Ovary (tissue), 7 donors: ENCODE measurements at regions not wholly inside any gene's neighbourhood (a gene's known extent, or its start where the extent isn't known, plus 50 kb on each side); places are given as distances from the start of the nearest gene placed in this dataset.

Source experiments
- DNase-seq, 5 donors: peaks; one replicate each; pipeline ENCODE4 v3.0.0-alpha.2; 2019 to 2020
- H3K27ac ChIP-seq, 2 donors: fragments of 200-600 bp; one replicate each; pipeline versions ENCODE4 v1.5.1 to v1.8.0; 2019 to 2022
- H3K27me3 ChIP-seq: fragments of 200-600 bp; one replicate; pipeline ENCODE4 v1.8.0; 2022
- H3K36me3 ChIP-seq: fragments of 200-600 bp; sonication (generic); one replicate; pipeline ENCODE4 v1.5.1; 2019
- H3K4me1 ChIP-seq: one replicate; pipeline ENCODE4 v1.8.1; 2013; ENCODE audit warnings: mild to moderate bottlenecking, moderate library complexity; ENCODE audit not compliant: insufficient read depth
- H3K4me3 ChIP-seq: fragments of 200-600 bp; sonication (generic); one replicate; pipeline ENCODE4 v1.5.1; 2017
- H3K9me3 ChIP-seq, 2 donors: fragments of 200-600 bp in 1 of 2; sonication (generic) in 1 of 2; one replicate each; pipeline versions ENCODE4 v1.5.1 to v1.8.1; 2013 to 2019; ENCODE audit warnings: mild to moderate bottlenecking in 1 of 2, moderate library complexity in 1 of 2
- CTCF ChIP-seq, 3 donors: fragments of 450-650 bp in 2 of 3; fragments of 200-600 bp in 1 of 3; IDR thresholded peaks; one replicate each; pipeline versions ENCODE4 v1.5.1 to v1.8.0; 2016 to 2022; ENCODE audit warnings: antibody characterized with exemption in 3 of 3, mild to moderate bottlenecking in 1 of 3
- EP300 ChIP-seq: sonication (generic); formaldehyde crosslinking; IDR thresholded peaks from one replicate; pipeline ENCODE4 v1.6.1; 2017; ENCODE audit warnings: antibody characterized with exemption
- POLR2A ChIP-seq: fragments of 450-650 bp; IDR thresholded peaks from one replicate; pipeline ENCODE4 v1.6.1; 2017; ENCODE audit warnings: antibody characterized with exemption, mild to moderate bottlenecking, moderate library complexity
- WGBS, 3 donors: extraction: QIAGEN DNeasy Blood & Tissue Kit in 1 of 3; methylation state at CpG; one replicate each; pipeline versions ENCODE4 v1.1.5 to v1.1.7; 2013 to 2017; 5-methylcytosine and 5-hydroxymethylcytosine counted together
- intact Hi-C, 4 donors: fragments of 100-400 bp; cut with DNase I; formaldehyde crosslinking; loops; one replicate each; pipeline versions ENCODE4 v1.11.0 to v1.15.1; 2022 to 2023
- donor health status: DM: no; HTN: no; CAD: no; lungs with moderate emphysema.
- donor health status: DM: no; HTN: no; CAD: no.
- donor health status: Bipolar disorder and iron deficiency.
- donor health status: DM: no; HTN: no; CAD: no.
- donor health status: DM: yes; HTN: yes; CAD: no.

- no peak for DNase-seq
- no peaks in the 10 kb centered on the region for H3K9me3 ChIP-seq
- no peak overlapping the region for H3K4me3 ChIP-seq
- intact Hi-C loops = no loop called here
- TF ChIP-seq CTCF (IDR thresholded peaks at IDR 0.05) (no peak), POLR2A (no peak), EP300 (no peak)
- no peaks in the 10 kb centered on the region for H3K36me3 ChIP-seq
- H3K27ac ChIP-seq = no peak overlapping the region
- no peaks in the 10 kb centered on the region for H3K27me3 ChIP-seq
- no peaks in the 10 kb centered on the region for H3K4me1 ChIP-seq
- WGBS, 3 donors = 48 to 75% (median 68%) methylated on average over 1 of the region's 1 CpG
These were observed 163.3 kb upstream of the THRB start for GRCh38 chr3:24657870-24658510.

- WGBS, 3 donors = 89 to 93% (median 93%) methylated on average over 3 of the region's 3 CpGs
- no peak overlapping the region for H3K4me3 ChIP-seq
- intact Hi-C loops = no loop called here
- H3K4me1 ChIP-seq = no peaks in the 10 kb centered on the region
- no peak overlapping the region for H3K27ac ChIP-seq
- no peak for DNase-seq
- no peaks in the 10 kb centered on the region for H3K36me3 ChIP-seq
- H3K9me3 ChIP-seq = no peaks in the 10 kb centered on the region
- H3K27me3 ChIP-seq = no peaks in the 10 kb centered on the region
- TF ChIP-seq EP300 = no peak
- TF ChIP-seq CTCF (IDR thresholded peaks at IDR 0.05) = no peak
- TF ChIP-seq POLR2A = no peak
These were observed 166.5 kb upstream of the THRB start for GRCh38 chr3:24661175-24661584.

- DNase-seq = no peak
- Histone ChIP-seq H3K9me3 (no peaks in the 10 kb centered on the region), H3K36me3 (no peaks in the 10 kb centered on the region), H3K27ac (no peak overlapping the region), H3K4me1 (no peaks in the 10 kb centered on the region), H3K4me3 (no peak overlapping the region), H3K27me3 (no peaks in the 10 kb centered on the region)
- WGBS, 3 donors = 91 to 93% (median 92%) methylated on average over 7 of the region's 7 CpGs
- intact Hi-C loops = no loop called here
- TF ChIP-seq EP300 (no peak), POLR2A (no peak), CTCF (IDR thresholded peaks at IDR 0.05) (no peak)
These were observed 168.0 kb upstream of the THRB start for GRCh38 chr3:24662449-24663345.

- H3K4me1 ChIP-seq = no peaks in the 10 kb centered on the region
- TF ChIP-seq POLR2A = no peak
- no peak for TF ChIP-seq EP300
- TF ChIP-seq CTCF (IDR thresholded peaks at IDR 0.05) = no peak
- no peak overlapping the region for H3K4me3 ChIP-seq
- no peaks in the 10 kb centered on the region for H3K9me3 ChIP-seq
- H3K27ac ChIP-seq = no peak overlapping the region
- WGBS, 3 donors = 71 to 77% (median 74%) methylated on average over 6 of the region's 6 CpGs
- no peak for DNase-seq
- intact Hi-C loops = no loop called here
- H3K27me3 ChIP-seq = no peaks in the 10 kb centered on the region
- H3K36me3 ChIP-seq = no peaks in the 10 kb centered on the region
These were observed 168.8 kb upstream of the THRB start for GRCh38 chr3:24663406-24663805.
